ENCODE measurements at regions not wholly inside any gene's neighbourhood (a gene's known extent, or its start where the extent isn't known, plus 50 kb on each side); places are given as distances from the start of the nearest gene placed in this dataset.

DNA sequence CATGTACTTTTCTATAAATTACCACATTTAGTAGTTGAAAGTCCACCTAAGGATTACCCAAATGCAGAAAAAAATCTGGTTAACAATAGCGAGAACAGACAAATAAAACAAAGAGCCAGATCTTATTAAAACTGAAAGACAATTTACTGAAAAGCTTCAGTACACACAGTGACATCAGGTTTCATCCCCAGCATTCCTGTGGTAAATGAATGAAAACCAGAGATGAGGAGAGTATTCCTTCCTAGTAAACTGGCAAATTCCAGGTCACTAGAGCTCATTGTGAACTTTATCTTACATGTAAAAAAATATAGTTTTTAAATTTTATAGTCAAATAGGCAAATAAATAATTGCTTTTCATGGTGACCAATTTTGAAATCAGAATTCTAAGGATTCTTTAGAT is 1290.5 kb downstream of the ADGRL3 start:
- intact Hi-C loops (cut with DNase I; ENCODE audit: low total_unique reads), result no loop called here
- TF ChIP-seq, protein P1, sequence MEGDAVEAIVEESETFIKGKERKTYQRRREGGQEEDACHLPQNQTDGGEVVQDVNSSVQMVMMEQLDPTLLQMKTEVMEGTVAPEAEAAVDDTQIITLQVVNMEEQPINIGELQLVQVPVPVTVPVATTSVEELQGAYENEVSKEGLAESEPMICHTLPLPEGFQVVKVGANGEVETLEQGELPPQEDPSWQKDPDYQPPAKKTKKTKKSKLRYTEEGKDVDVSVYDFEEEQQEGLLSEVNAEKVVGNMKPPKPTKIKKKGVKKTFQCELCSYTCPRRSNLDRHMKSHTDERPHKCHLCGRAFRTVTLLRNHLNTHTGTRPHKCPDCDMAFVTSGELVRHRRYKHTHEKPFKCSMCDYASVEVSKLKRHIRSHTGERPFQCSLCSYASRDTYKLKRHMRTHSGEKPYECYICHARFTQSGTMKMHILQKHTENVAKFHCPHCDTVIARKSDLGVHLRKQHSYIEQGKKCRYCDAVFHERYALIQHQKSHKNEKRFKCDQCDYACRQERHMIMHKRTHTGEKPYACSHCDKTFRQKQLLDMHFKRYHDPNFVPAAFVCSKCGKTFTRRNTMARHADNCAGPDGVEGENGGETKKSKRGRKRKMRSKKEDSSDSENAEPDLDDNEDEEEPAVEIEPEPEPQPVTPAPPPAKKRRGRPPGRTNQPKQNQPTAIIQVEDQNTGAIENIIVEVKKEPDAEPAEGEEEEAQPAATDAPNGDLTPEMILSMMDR (IDR thresholded peaks at IDR 0.05), result no peak
- TF ChIP-seq POLR2A (IDR thresholded peaks at IDR 0.05), result no peak
- H3K27me3 ChIP-seq, result no peaks in the 10 kb centered on the region
- no peaks in the 10 kb centered on the region for H3K9me3 ChIP-seq
- no peaks in the 10 kb centered on the region for H3K4me1 ChIP-seq
- DNase-seq, result no peak
- H3K27ac ChIP-seq, result no peak overlapping the region
- H3K4me3 ChIP-seq, result no peak overlapping the region
- H3K36me3 ChIP-seq, result no peaks in the 10 kb centered on the region

DNA sequence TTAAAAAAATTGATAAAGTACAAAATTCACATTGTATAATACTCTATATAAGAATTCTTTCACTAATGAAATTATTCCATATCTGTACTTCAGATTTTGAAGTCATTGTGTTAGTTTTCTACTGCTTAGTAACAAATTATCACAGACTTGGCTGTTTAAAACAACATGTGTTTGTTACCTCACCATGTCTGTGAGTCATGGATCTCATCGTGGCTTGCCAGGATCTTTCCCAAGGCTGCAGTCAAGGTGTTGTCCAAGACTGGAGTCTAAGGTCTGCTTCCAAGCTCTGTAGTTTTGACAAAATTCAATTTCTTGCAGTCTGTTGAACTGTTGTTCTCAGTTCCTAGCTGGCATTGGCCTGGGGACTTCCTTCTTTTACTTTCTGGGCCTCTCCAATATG is 1286.9 kb downstream of the ADGRL3 start:
- Histone ChIP-seq H3K4me3 (no peak overlapping the region), H3K36me3 (no peaks in the 10 kb centered on the region), H3K9me3 (no peaks in the 10 kb centered on the region), H3K27me3 (no peaks in the 10 kb centered on the region), H3K4me1 (no peaks in the 10 kb centered on the region), H3K27ac (no peak overlapping the region)
- DNase-seq, result no peak
- TF ChIP-seq, protein P1 (IDR thresholded peaks at IDR 0.05), result no peak
- TF ChIP-seq POLR2A (IDR thresholded peaks at IDR 0.05), result no peak
- intact Hi-C loops (cut with DNase I; ENCODE audit: low total_unique reads), result no loop called here

DNA sequence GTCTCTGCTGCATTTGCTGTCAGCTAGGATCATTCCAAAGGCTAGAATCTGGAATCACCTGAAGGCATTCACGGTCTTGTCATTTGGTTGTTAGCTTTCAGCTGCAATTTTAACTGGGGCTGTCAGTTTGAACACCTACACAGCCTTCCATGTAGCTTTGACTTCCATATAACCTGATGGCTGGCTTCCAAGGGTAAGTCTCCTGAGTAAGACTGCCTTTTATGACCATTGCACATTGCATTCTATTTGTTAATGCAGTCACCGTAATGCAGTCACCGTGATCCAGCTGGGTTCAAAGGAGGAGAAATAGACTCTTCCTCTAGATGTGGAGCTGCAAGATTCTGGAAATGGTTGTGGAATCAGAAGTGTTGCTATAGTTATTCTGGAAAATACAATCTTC is 1284.2 kb downstream of the ADGRL3 start:
- H3K4me3 ChIP-seq, result no peak overlapping the region
- intact Hi-C loops (cut with DNase I; ENCODE audit: low total_unique reads), result no loop called here
- TF ChIP-seq, protein P1 (IDR thresholded peaks at IDR 0.05), result no peak
- no peak for TF ChIP-seq POLR2A (IDR thresholded peaks at IDR 0.05)
- H3K27ac ChIP-seq, result no peak overlapping the region
- no peaks in the 10 kb centered on the region for H3K4me1 ChIP-seq
- H3K9me3 ChIP-seq, result no peaks in the 10 kb centered on the region
- DNase-seq, result no peak
- H3K36me3 ChIP-seq, result no peaks in the 10 kb centered on the region
- no peaks in the 10 kb centered on the region for H3K27me3 ChIP-seq

DNA sequence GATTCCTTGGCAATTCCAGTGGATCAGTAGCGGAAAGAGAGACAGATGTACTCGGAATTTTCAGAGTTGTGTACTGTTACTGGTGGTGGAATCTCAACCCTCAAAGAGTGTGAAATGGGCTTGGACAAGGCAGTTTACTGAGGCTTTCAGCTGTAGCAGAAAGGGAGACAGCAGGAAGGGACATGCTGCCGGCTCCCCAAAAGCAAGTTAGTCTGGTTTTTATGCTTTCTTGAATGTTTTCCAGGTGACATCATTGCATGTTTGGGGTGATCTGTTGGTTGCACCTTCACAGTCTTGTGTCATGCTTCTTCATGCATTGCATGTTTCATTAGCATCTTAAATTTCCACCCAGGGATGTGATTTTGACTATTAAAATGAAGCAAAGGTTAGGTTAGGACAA is 1282.2 kb downstream of the ADGRL3 start:
- H3K27ac ChIP-seq, result no peak overlapping the region
- H3K4me1 ChIP-seq, result no peaks in the 10 kb centered on the region
- TF ChIP-seq, protein P1 (IDR thresholded peaks at IDR 0.05), result no peak
- no peak for TF ChIP-seq POLR2A (IDR thresholded peaks at IDR 0.05)
- no peak for DNase-seq
- no peaks in the 10 kb centered on the region for H3K27me3 ChIP-seq
- intact Hi-C loops (cut with DNase I; ENCODE audit: low total_unique reads), result no loop called here
- no peak overlapping the region for H3K4me3 ChIP-seq
- no peaks in the 10 kb centered on the region for H3K36me3 ChIP-seq
- no peaks in the 10 kb centered on the region for H3K9me3 ChIP-seq

DNA sequence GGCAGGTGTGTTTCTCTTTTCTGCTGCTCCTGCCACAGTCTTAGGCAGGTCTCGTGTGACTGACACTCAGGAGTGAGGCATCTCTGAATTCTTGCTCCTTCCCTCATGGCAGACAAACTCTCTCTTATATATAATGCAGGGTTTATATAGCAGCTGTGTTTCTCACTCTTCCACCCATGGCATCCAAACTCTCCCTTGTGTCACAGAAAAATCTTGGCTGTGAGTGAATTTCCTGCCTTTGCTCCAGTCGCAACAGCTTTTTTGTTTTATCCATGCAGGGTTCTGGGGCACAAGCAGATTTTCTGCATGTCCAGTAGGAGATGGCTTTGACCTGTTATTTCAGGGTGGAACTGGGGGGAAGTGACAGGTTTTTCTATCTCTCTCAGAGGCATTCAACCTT is 1275.5 kb downstream of the ADGRL3 start:
- no peak for DNase-seq
- intact Hi-C loops (cut with DNase I; ENCODE audit: low total_unique reads), result no loop called here
- no peak overlapping the region for H3K4me3 ChIP-seq
- H3K27me3 ChIP-seq, result no peaks in the 10 kb centered on the region
- no peak overlapping the region for H3K27ac ChIP-seq
- TF ChIP-seq, protein P1 (IDR thresholded peaks at IDR 0.05), result no peak
- TF ChIP-seq POLR2A (IDR thresholded peaks at IDR 0.05), result no peak
- H3K4me1 ChIP-seq, result no peaks in the 10 kb centered on the region
- H3K9me3 ChIP-seq, result no peaks in the 10 kb centered on the region
- no peaks in the 10 kb centered on the region for H3K36me3 ChIP-seq

Measured in uterus (tissue), 3 donors.